Muscle of arm (tissue), 1 donor: ENCODE measurements at regions not wholly inside any gene's neighbourhood (a gene's known extent, or its start where the extent isn't known, plus 50 kb on each side); places are given as distances from the start of the nearest gene placed in this dataset.

Source experiments
- DNase-seq: peaks from one replicate; pipeline ENCODE4 v3.0.0-alpha.2; 2013

- DNase-seq, result no peak
Measured at GRCh38 chr7:84492098-84493034, 297.8 kb upstream of the SEMA3A start.

GRCh38 chr7:84490661-84491060 lies 296.1 kb upstream of the SEMA3A start:
- peak; percentile 59 for DNase-seq

GRCh38 chr7:84484502-84485079 lies 290.0 kb upstream of the SEMA3A start:
- no peak for DNase-seq

- no peak for DNase-seq
Measured at GRCh38 chr7:84482476-84482875, 287.9 kb upstream of the SEMA3A start.

GRCh38 chr7:84479059-84479458 lies 284.5 kb upstream of the SEMA3A start:
- DNase-seq, result no peak

GRCh38 chr7:84477786-84478478 lies 283.3 kb upstream of the SEMA3A start:
- no peak for DNase-seq

- DNase-seq, result no peak
Measured at GRCh38 chr7:84474436-84474835, 279.8 kb upstream of the SEMA3A start.

- no peak for DNase-seq
Measured at GRCh38 chr7:84471576-84471975, 277.0 kb upstream of the SEMA3A start.

GRCh38 chr7:84469034-84469433 lies 274.4 kb upstream of the SEMA3A start:
- no peak for DNase-seq

- no peak for DNase-seq
Measured at GRCh38 chr7:84462259-84462658, 267.7 kb upstream of the SEMA3A start.

GRCh38 chr7:84461093-84461492 lies 266.5 kb upstream of the SEMA3A start:
- no peak for DNase-seq

- peak; percentile 34 for DNase-seq
Measured at GRCh38 chr7:84455788-84456187, 261.2 kb upstream of the SEMA3A start.

- DNase-seq, result no peak
Measured at GRCh38 chr7:84454174-84454959, 259.8 kb upstream of the SEMA3A start.

GRCh38 chr7:84452618-84453017 lies 258.0 kb upstream of the SEMA3A start:
- DNase-seq, result no peak

GRCh38 chr7:84450772-84451171 lies 256.2 kb upstream of the SEMA3A start:
- DNase-seq, result no peak

GRCh38 chr7:84447636-84448293 lies 253.2 kb upstream of the SEMA3A start:
- DNase-seq, result no peak

- DNase-seq, result no peak
Measured at GRCh38 chr7:84446991-84447480, 252.4 kb upstream of the SEMA3A start.

GRCh38 chr7:84425702-84426259 lies 231.2 kb upstream of the SEMA3A start:
- no peak for DNase-seq

GRCh38 chr7:84422790-84423189 lies 228.2 kb upstream of the SEMA3A start:
- no peak for DNase-seq

GRCh38 chr7:84412161-84412969 lies 217.8 kb upstream of the SEMA3A start:
- DNase-seq, result no peak
